GM18951 (cell line): ENCODE measurements at regions not wholly inside any gene's neighbourhood (a gene's known extent, or its start where the extent isn't known, plus 50 kb on each side); places are given as distances from the start of the nearest gene placed in this dataset.
"Not testable (repeated sequence)": the region's sequence is repeated elsewhere in the genome, so short reads cannot be mapped to it uniquely, and the experiment has no call there.

Experiments used
- POLR2A ChIP-seq: IDR thresholded peaks from 4 replicates; pipeline ENCODE4 v1.6.1; 2011; ENCODE audit warnings: mild to moderate bottlenecking; ENCODE audit not compliant: insufficient read length, insufficient read depth; ENCODE audit errors: extremely low read depth
- in situ Hi-C: fragments of 300-500 bp; cut with MboI; formaldehyde crosslinking; loops from one replicate; pipeline ENCODE4 v1.12.0; 2022; ENCODE audit warnings: low sequenced_read_pairs, mixed read lengths, inconsistent platforms; ENCODE audit not compliant: unreplicated experiment

DNA sequence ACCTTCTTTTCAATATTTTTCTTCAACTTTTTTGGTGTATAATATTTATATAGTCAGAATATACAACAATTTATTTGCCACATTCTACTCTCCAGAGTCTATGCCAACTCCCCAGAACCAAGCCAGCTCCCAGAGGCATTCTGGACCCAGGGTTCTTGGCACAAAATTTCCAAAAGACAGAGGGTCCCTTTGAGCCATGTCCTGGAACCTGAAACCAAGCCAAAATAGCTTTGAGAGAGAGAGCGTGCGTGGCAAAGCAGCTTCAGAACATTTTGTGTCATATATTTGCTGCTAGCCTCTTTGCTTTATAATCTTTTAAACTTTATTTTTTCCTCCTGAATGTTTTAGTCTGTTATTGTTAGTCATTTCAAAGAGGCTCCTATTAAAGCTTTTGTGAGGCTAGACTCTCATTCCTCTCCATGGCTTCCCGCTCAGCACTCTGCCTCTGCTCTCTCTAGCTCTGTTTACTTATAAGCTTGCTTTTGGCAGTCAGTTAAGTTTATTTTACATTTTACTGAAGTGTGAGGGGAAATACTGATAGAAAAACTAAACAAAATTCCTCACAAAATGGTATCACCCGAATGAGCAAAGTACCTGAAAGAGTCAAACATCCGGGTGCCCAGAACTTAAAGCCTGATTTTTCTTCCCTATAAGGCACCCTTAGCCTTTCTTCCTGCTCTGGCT, 605.1 kb upstream of the ID4 start:
- TF ChIP-seq POLR2A: no peak

DNA sequence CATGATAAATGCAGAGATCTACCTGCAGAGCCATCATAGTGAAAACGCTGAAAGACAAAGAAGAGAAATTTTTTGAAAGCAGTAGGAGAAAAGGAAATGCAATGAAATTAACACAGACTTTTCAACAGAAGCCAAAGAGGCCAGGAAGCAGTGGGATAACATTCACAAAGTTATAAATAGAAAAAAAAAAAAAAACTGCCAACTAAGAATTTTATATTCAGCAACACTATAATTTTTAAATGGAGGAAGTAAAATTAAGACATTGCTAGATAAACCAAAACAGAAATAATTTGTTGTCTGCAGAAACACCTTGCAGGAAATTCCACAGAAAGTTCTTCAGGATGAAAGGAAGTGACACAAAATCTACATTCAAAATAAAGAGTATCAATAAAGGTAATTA, 591.5 kb upstream of the ID4 start:
- in situ Hi-C loops: no loop called here
- TF ChIP-seq POLR2A: no peak

More for the DNA sequence above, 605.1 kb upstream of the ID4 start:
- in situ Hi-C loops: no loop called here

DNA sequence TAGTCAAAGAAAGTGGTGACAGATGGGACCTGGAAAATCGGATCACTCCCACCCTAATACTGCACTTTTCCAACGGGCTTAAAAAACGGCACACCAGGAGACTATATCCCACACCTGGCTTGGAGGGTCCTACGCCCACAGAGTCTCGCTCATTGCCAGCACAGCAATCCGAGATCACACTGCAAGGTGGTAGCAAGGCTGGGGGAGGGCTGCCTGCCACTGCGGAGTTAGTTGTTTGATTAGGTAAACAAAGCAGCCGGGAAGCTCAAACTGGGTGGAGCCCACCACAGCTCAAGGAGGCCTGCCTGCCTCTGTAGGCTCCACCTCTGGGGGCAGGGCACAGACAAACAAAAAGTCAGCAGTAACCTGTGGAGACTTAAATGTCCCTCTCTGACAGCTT, 590.0 kb upstream of the ID4 start:
- in situ Hi-C loops: not testable (repeated sequence)

DNA sequence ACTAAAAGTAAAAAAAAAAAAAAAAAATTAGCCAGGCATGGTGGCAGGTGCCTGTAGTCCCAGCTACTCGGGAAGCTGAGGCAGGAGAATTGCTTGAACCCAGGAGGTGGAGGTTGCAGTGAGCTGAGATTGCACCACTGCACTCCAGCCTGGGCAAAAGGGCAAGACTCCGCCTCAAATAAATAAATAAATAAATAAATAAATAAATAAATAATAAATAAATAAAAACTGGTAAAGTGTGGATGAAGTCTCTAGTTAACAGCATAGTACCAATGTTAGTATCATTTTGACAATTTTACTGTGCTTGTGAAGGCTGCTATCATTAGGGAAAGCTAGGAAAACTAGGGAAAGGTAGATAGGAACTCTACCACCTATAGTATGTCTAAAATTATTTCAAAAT, 581.0 kb upstream of the ID4 start:
- in situ Hi-C loops: not testable (repeated sequence)

DNA sequence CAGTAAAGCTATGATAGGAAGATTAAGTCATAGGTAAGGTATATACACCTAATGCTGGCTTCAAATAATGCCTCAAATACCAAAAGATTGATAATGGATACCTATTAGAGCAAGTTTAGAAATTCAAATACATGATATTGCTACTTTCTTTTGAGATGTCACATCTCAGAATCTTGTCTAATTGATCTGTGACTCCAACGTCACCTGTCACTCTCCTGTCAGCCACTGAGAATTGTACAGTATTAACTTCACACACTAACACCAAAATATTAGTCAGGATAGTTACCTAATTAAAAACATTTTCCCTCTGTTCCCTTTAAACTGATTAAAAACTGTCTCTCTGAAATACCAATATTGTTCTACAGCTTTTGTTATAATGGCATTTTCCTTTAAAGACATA, 575.5 kb upstream of the ID4 start:
- TF ChIP-seq POLR2A: no peak
- in situ Hi-C loops: no loop called here

DNA sequence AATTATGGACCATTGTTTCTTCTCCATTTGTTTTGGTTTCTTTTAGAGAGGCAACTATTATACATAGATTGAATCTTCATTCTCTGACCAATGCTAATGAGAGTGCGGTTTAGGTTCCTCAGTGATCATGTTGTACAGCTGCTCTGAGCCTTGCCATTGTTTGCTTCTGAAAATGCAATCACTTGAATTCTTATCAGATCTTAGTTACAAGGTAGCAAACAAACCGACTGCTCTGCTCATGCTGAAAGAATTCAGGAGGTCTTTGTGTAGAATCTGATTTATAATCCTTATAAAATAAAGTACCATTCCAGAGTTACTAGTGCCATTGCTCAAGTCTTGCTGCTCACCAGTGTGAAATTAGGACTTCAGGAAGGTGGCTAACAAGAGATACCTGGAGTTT, 569.1 kb upstream of the ID4 start:
- in situ Hi-C loops: no loop called here
- TF ChIP-seq POLR2A: no peak

DNA sequence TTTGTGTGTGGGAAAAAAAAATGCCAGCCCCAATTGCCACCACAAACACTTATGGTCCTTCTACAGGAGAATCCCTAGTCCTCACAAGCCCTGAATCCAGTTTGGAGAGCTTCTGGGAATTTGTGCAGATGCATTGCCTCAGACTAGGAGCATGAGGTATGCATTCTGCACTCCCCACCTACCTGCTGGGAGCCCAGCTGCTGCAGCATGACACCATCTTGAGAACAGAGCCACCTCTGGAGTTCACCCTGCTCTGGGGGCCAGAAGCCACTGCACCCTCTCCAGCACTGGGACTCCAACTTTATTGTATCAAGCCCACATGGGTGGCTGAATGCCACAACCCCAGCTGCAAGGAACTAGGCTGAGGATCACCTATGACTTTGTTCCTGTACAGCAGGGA, 568.5 kb upstream of the ID4 start:
- in situ Hi-C loops: no loop called here
- no peak for TF ChIP-seq POLR2A

DNA sequence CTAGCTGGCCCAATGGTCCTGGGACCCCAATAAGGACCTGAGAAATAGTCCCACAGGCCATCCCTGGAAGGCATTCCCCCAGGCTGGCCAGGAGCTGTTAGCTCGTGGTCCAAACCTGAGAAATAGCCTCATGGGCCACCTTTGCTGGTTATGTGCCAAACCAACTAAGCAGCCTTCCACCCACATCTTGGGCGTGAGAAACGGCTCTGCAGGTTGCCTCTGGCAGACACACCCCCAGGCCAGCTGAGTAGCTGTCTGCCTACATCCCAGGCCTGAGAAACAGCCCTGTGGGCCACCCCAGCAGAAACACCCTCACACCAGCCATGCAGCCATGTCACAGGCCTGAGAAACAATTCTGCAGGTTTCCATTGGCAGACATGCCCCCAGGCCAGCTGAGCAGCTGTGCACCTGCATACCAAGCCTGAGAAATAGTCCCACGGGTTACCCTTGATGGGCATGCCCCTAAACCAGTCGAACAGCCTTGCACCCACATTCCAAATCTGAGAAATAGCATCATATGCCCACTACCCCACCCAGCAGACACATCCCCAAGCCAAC, 567.8 kb upstream of the ID4 start:
- in situ Hi-C loops: no loop called here
- TF ChIP-seq POLR2A: no peak

DNA sequence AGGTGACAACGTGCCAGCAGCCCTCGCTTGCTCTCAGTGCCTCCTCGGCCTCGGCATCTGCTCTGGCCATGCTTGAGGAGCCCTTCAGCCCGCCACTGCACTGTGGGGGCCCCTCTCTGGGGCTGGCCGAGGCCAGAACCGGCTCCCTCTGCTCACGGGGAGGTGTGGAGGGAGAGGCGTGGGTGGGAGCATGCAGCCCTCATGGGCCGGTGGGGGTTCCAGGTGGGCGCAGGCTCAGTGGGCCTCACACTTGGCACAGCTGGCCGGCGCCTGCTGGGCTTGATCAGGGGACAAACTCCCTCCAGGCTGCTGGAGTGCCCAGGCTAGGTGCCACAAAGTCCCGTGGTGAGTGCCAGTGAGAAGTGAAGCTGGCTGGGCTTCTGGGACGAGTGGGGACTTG, 566.6 kb upstream of the ID4 start:
- in situ Hi-C loops: no loop called here
- TF ChIP-seq POLR2A: no peak

DNA sequence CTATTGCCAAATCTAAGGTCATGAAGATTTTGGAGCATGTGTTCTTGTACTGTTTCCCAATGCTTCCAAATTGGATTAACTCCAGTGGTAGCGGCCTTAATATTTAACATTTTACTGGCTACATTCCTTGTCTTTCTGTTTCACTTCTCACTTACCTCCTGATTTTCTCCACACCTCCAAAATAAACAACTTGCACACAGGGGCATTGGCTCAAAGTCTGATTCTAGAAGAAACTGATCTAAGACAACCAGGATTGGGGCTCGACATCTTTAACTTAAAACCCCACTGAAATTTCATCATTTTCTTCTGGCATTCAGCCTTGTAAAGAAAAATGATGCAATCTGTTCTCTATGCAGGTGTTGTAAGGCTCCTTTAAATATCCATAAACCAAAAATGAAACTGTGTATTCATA, 557.9 kb upstream of the ID4 start:
- no peak for TF ChIP-seq POLR2A
- in situ Hi-C loops: no loop called here

DNA sequence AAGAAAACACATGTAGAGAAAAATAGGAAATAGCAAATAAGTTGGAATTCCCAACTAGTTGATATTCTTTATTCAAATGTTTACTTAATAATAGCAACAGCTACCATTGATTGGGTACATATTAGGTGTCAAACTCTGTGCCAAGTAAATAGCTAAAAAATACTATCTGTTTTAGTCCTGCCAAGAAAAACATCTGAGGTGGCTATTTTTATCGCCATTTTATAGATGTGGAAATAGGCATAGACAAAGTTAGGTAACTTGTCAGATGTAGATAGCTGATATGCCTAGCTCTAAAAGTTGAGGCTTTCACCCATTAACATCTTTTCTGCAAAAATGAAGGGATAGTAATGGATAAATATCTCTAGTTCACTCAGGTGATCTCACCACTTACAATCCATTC, 549.2 kb upstream of the ID4 start:
- in situ Hi-C loops: no loop called here
- TF ChIP-seq POLR2A: no peak

DNA sequence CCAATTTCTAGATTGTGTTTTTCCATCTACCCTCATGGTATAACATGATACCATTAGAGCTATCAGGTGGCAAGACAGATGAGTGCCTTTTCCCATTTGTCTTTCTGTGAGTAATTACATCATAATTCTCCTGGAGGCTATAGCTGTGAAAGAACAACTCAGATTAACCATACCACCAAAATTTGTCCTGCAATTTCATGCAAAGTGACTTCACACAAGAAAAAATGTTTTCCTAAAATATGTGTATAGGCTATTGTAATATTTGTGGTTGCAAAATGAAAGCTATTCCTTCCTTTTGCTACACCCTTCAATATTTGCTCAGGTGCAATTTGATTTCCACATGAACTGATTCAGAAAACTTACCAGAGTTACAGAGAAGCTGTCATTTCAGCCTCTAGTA, 547.7 kb upstream of the ID4 start:
- TF ChIP-seq POLR2A: no peak
- in situ Hi-C loops: no loop called here

DNA sequence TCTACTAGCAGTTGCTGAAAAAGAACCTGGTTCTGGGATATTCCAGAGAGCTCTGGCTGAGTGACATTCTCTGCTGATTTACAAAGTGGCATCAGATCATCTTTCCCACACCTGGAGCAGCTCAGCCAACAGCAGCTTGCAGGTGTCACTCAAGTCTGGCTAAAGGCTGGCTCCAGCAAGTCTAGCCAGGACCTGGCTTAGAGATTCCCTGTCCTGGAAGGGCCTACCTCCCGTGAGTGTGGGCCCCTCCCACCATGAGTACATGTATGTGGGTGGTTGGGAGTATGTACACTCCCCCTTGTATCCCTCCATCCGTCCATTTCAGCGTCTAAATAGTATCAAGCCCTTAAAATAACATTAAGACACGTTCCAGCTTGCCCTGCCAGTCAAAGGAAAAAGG, 539.3 kb upstream of the ID4 start:
- in situ Hi-C loops: no loop called here
- no peak for TF ChIP-seq POLR2A

DNA sequence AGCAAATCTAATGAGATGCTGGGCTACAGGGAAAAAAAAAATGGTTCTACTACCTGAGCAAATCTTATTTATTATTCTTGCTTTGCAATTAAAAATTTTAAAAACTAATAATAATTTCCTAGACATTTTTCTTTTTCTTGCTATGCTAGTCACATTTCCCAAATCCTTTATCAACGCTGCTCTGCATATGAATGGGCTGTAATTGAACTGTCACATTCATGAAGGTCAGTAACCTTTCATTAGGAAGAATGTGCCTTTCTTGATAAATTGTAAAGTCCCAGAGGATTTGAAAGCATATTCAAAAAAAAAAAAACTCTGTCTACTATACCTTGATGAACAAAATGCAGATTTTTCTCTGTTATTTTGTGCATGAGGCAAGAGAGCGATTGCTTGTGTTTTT, 538.7 kb upstream of the ID4 start:
- in situ Hi-C loops: no loop called here
- TF ChIP-seq POLR2A: no peak

DNA sequence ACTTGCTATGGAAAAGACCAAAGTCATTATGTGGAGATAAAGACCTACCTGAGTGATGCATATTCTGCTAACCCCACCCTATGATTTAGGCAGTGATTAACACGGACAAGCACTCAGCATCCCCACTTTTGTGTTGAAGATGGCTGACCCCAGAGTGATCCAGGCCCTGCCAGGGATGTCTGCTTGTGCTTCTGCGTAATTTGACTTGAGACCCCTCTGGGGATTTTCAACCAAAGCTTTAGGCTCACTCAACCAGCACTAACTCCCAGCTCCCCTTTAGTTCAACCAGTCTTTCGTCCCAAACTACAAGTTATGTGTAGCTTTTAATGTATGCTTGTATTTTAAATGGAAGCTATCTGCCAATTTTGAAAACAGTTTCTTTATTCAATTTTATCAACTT, 538.0 kb upstream of the ID4 start:
- TF ChIP-seq POLR2A: no peak
- in situ Hi-C loops: no loop called here
